ENCODE measurements at regions not wholly inside any gene's neighbourhood (a gene's known extent, or its start where the extent isn't known, plus 50 kb on each side); places are given as distances from the start of the nearest gene placed in this dataset.

GRCh38 chr2:236847023-236847422 is 238.7 kb upstream of the COPS8 start:
- no peak for TF ChIP-seq CTCF (IDR thresholded peaks at IDR 0.05)
- ATAC-seq (ENCODE audit: low FRiP score) (no peak), DNase-seq (ENCODE audit: low spot score) (no peak)

GRCh38 chr2:236847538-236848263 is 238.0 kb upstream of the COPS8 start:
- DNase-seq (ENCODE audit: low spot score) (no peak), ATAC-seq (ENCODE audit: low FRiP score) (no peak)
- TF ChIP-seq CTCF (IDR thresholded peaks at IDR 0.05), result no peak

GRCh38 chr2:236848501-236848900 is 237.2 kb upstream of the COPS8 start:
- no peak for TF ChIP-seq CTCF (IDR thresholded peaks at IDR 0.05)
- no peak for ATAC-seq (ENCODE audit: low FRiP score)
- DNase-seq (ENCODE audit: low spot score), result no peak

GRCh38 chr2:236849508-236849907 is 236.2 kb upstream of the COPS8 start:
- ATAC-seq (ENCODE audit: low FRiP score), result no peak
- no peak for DNase-seq (ENCODE audit: low spot score)
- no peak for TF ChIP-seq CTCF (IDR thresholded peaks at IDR 0.05)

GRCh38 chr2:236849940-236850339 is 235.7 kb upstream of the COPS8 start:
- DNase-seq (ENCODE audit: low spot score) (no peak), ATAC-seq (ENCODE audit: low FRiP score) (no peak)
- no peak for TF ChIP-seq CTCF (IDR thresholded peaks at IDR 0.05)

- TF ChIP-seq CTCF (IDR thresholded peaks at IDR 0.05), result no peak
- DNase-seq (ENCODE audit: low spot score), result no peak
Observed at GRCh38 chr2:236851187-236851586, 234.5 kb upstream of the COPS8 start.

More at GRCh38 chr2:236851187-236851586, 234.5 kb upstream of the COPS8 start:
- ATAC-seq (ENCODE audit: low FRiP score), result no peak
